HEK293T (cell line): ENCODE measurements at regions not wholly inside any gene's neighbourhood (a gene's known extent, or its start where the extent isn't known, plus 50 kb on each side); places are given as distances from the start of the nearest gene placed in this dataset.

Experiments
- CTCF ChIA-PET: fragments of 350-600 bp; formaldehyde crosslinking; extraction: SDS; loops from one replicate; lab custom pipeline; 2021; ENCODE audit warnings: antibody characterized with exemption, inconsistent platforms; lab: Yijun Ruan, JAX
- POLR2A ChIA-PET: fragments of 350-600 bp; formaldehyde crosslinking; extraction: SDS; loops from one replicate; lab custom pipeline; 2020; ENCODE audit warnings: antibody characterized with exemption, inconsistent platforms; lab: Yijun Ruan, JAX
- DNase-seq: peaks from one replicate; pipeline ENCODE4 v3.0.0; 2012; ENCODE audit warnings: mixed read lengths; ENCODE audit errors: extremely low spot score
- ARNT ChIP-seq: fragments of 450-650 bp; IDR thresholded peaks from 2 replicates; pipeline ENCODE4 v1.6.1; 2017; ENCODE audit warnings: mild to moderate bottlenecking
- BHLHE40 ChIP-seq: fragments of 450-650 bp; IDR thresholded peaks from 2 replicates; pipeline ENCODE4 v1.6.1; 2016; ENCODE audit warnings: mild to moderate bottlenecking, moderate library complexity, borderline replicate concordance
- CTBP1 ChIP-seq: fragments of 450-650 bp; IDR thresholded peaks from 2 replicates; pipeline ENCODE4 v1.6.1; 2016; ENCODE audit warnings: borderline replicate concordance
- ELF4 ChIP-seq: fragments of 450-650 bp; IDR thresholded peaks from 2 replicates; pipeline ENCODE4 v1.6.1; 2017; ENCODE audit warnings: antibody characterized with exemption
- FOXA1 ChIP-seq: fragments of 450-650 bp; IDR thresholded peaks from 2 replicates; pipeline ENCODE4 v1.6.1; 2016; ENCODE audit warnings: mild to moderate bottlenecking
- FOXK2 ChIP-seq: fragments of 450-650 bp; IDR thresholded peaks from 2 replicates; pipeline ENCODE4 v1.6.1; 2016; ENCODE audit warnings: mild to moderate bottlenecking
- FOXM1 ChIP-seq: fragments of 450-650 bp; IDR thresholded peaks from 2 replicates; pipeline ENCODE4 v1.6.1; 2017; ENCODE audit warnings: mild to moderate bottlenecking, borderline replicate concordance
- HDGF ChIP-seq: fragments of 450-650 bp; IDR thresholded peaks from 2 replicates; pipeline ENCODE4 v1.6.1; 2017; ENCODE audit warnings: antibody characterized with exemption, borderline replicate concordance
- L3MBTL2 ChIP-seq: fragments of 450-650 bp; conservative IDR thresholded peaks from 2 replicates; pipeline ENCODE4 v1.6.1; 2016; ENCODE audit warnings: mild to moderate bottlenecking
- LEF1 ChIP-seq: fragments of 450-650 bp; IDR thresholded peaks from 2 replicates; pipeline ENCODE4 v1.6.1; 2017; ENCODE audit warnings: mild to moderate bottlenecking, borderline replicate concordance
- NFRKB ChIP-seq: fragments of 450-650 bp; IDR thresholded peaks from 2 replicates; pipeline ENCODE4 v1.6.1; 2016; ENCODE audit warnings: mild to moderate bottlenecking, moderate library complexity
- PKNOX1 ChIP-seq: fragments of 450-650 bp; IDR thresholded peaks from 2 replicates; pipeline ENCODE4 v1.6.1; 2016
- SP1 ChIP-seq: fragments of 450-650 bp; IDR thresholded peaks from 2 replicates; pipeline ENCODE4 v1.6.1; 2017
- SUZ12 ChIP-seq: fragments of 450-650 bp; IDR thresholded peaks from 2 replicates; pipeline ENCODE4 v1.6.1; 2016; ENCODE audit warnings: mild to moderate bottlenecking
- TARDBP ChIP-seq: fragments of 450-650 bp; IDR thresholded peaks from 2 replicates; pipeline ENCODE4 v1.6.1; 2016
- ZNF384 ChIP-seq: fragments of 450-650 bp; IDR thresholded peaks from 2 replicates; pipeline ENCODE4 v1.6.1; 2016

GRCh38 chr5:174426388-174426787, 298.0 kb upstream of the MSX2 start:
- no peak for DNase-seq
- POLR2A ChIA-PET, result no interaction called here
- no peak for TF ChIP-seq NFRKB
- TF ChIP-seq SP1, result no peak
- TF ChIP-seq LEF1, result no peak
- no peak for TF ChIP-seq L3MBTL2
- no peak for TF ChIP-seq TARDBP
- no peak for TF ChIP-seq HDGF
- no peak for TF ChIP-seq FOXA1
- no peak for TF ChIP-seq ZNF384
- TF ChIP-seq CTBP1, result no peak
- TF ChIP-seq ARNT, result no peak
- no peak for TF ChIP-seq BHLHE40
- TF ChIP-seq SUZ12, result no peak
- TF ChIP-seq FOXM1, result no peak
- no peak for TF ChIP-seq ELF4
- no peak for TF ChIP-seq PKNOX1
- no peak for TF ChIP-seq FOXK2
- CTCF ChIA-PET, result interaction anchor here (1.1 to 1.5 kb wide), 2 partner anchors 9 to 10 kb away, joined by 4 to 5 read pairs; no protein-coding TSS in a partner anchor

- ChIA-PET POLR2A (no interaction called here), CTCF (interaction anchor here (1.1 to 1.5 kb wide), 2 partner anchors 9 to 10 kb away, joined by 4 to 5 read pairs; no protein-coding TSS in a partner anchor)
- no peak for DNase-seq
- no peak for TF ChIP-seq FOXA1
- TF ChIP-seq BHLHE40, result no peak
- TF ChIP-seq ZNF384, result no peak
- no peak for TF ChIP-seq NFRKB
Measured at GRCh38 chr5:174426851-174427250, 297.5 kb upstream of the MSX2 start.

- CTCF ChIA-PET, result no interaction called here
- no peak for TF ChIP-seq HDGF
- TF ChIP-seq TARDBP, result no peak
- TF ChIP-seq BHLHE40, result no peak
- no peak for DNase-seq
- POLR2A ChIA-PET, result no interaction called here
Measured at GRCh38 chr5:174427304-174427703, 297.1 kb upstream of the MSX2 start.

- DNase-seq, result no peak
- TF ChIP-seq BHLHE40 (no peak), ARNT (no peak), HDGF (no peak), TARDBP (no peak), FOXM1 (no peak), SP1 (no peak), FOXK2 (no peak), LEF1 (no peak), SUZ12 (no peak), L3MBTL2 (no peak), FOXA1 (no peak), ELF4 (no peak), CTBP1 (no peak), ZNF384 (no peak), PKNOX1 (no peak), NFRKB (no peak)
- CTCF ChIA-PET, result interaction anchor here (1.0 kb wide), 1 partner anchor 152 kb away, joined by 3 read pairs; no protein-coding TSS in a partner anchor
- POLR2A ChIA-PET, result interaction anchor here (1.0 kb wide), 1 partner anchor 73 kb away, joined by 3 read pairs; no protein-coding TSS in a partner anchor
Measured at GRCh38 chr5:174428895-174429294, 295.5 kb upstream of the MSX2 start.

GRCh38 chr5:174430940-174431339, 293.4 kb upstream of the MSX2 start:
- DNase-seq, result no peak
- CTCF ChIA-PET, result interaction anchor here (0.7 to 1.5 kb wide), 2 partner anchors 12 to 24 kb away, joined by 3 to 4 read pairs; no protein-coding TSS in a partner anchor
- POLR2A ChIA-PET, result no interaction called here
- no peak for TF ChIP-seq PKNOX1
- no peak for TF ChIP-seq ARNT
- no peak for TF ChIP-seq LEF1
- no peak for TF ChIP-seq FOXM1
- TF ChIP-seq CTBP1, result no peak
- TF ChIP-seq SUZ12, result no peak
- TF ChIP-seq BHLHE40, result no peak
- TF ChIP-seq NFRKB, result no peak
- no peak for TF ChIP-seq ELF4
- no peak for TF ChIP-seq L3MBTL2
- no peak for TF ChIP-seq SP1
- no peak for TF ChIP-seq FOXK2
- no peak for TF ChIP-seq TARDBP
- TF ChIP-seq HDGF, result no peak
- no peak for TF ChIP-seq ZNF384
- no peak for TF ChIP-seq FOXA1

- no peak for TF ChIP-seq LEF1
- no peak for TF ChIP-seq FOXA1
- TF ChIP-seq ZNF384, result no peak
- no peak for TF ChIP-seq SP1
- TF ChIP-seq L3MBTL2, result no peak
- no peak for TF ChIP-seq CTBP1
- TF ChIP-seq BHLHE40, result no peak
- no peak for TF ChIP-seq ELF4
- no peak for TF ChIP-seq FOXM1
- no peak for TF ChIP-seq TARDBP
- no peak for DNase-seq
- CTCF ChIA-PET, result interaction anchor here (0.7 to 1.2 kb wide), 2 partner anchors 12 to 24 kb away, joined by 3 to 10 read pairs; no protein-coding TSS in a partner anchor
- POLR2A ChIA-PET, result interaction anchor here (0.5 kb wide), 1 partner anchor 73 kb away, joined by 3 read pairs; no protein-coding TSS in a partner anchor
Measured at GRCh38 chr5:174431504-174431903, 292.9 kb upstream of the MSX2 start.
